NCI-H187 treated with DMSO at 0.1 percent for 48 hours (cell line): ENCODE measurements at regions not wholly inside any gene's neighbourhood (a gene's known extent, or its start where the extent isn't known, plus 50 kb on each side); places are given as distances from the start of the nearest gene placed in this dataset.
"Not testable (repeated sequence)": the region's sequence is repeated elsewhere in the genome, so short reads cannot be mapped to it uniquely, and the experiment has no call there.

ENCODE experiments used
- DNase-seq: peaks from one replicate; lab custom pipeline; 2025; lab: John Stamatoyannopoulos, UW

DNA sequence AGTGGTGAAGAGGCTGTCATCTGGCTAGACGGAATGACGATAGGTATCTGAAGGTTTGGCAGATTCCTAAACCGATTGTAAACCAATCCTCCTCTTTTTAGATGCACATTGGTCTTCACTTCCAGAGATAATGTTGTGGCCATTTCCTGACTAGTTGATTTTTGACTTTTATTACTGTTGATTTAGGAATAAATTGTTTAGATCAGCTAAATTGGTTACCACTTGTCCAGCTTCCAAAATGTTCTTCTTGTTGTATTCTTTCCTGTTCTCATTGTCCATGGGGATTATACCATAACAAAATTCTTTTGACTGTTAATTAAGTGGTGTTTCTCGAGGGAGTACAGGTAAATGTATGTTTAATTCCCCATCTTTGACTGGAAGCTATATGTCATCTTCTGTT lies 119.7 kb downstream of the MACROH2A1 start:
- DNase-seq = no peak

DNA sequence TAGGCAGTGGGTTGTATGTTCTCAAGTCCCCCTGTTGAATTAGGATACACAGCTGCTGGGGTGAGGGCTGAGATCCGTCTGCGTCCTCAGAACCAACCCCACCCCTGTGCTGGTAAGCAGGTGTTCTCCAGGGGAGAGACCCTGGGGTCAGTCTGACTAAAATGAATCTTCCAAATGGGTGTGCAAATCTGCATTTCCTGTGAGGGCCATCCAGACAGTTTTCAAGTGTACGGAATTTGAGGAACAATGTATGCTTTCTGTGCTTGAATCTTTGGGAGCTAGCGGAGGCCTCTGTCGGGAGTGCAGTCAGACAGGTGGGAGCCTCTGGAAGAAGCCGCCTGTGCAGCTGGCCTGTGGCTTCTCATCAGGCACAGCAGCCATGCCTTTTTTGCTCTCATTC lies 122.9 kb downstream of the MACROH2A1 start:
- DNase-seq = no peak

DNA sequence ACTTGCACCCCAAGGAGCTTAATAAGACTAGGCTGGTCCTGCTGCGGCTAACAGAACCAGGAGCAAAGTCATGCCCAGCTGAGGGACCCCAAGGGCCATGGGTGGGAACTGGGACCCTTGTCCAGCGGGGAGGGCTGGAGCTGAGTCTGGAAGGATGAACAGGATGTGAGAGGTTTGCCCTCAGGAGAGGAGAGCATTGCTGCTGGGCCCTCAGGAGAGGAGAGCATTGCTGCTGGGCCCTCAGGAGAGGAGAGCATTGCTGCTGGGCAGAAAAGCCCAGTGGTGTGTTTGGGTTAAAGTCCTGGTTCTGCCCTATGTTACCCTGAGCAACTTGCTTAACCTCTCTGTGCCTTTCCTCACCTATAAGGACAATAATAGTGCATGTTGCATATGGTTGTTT lies 125.8 kb downstream of the MACROH2A1 start:
- DNase-seq = no peak

DNA sequence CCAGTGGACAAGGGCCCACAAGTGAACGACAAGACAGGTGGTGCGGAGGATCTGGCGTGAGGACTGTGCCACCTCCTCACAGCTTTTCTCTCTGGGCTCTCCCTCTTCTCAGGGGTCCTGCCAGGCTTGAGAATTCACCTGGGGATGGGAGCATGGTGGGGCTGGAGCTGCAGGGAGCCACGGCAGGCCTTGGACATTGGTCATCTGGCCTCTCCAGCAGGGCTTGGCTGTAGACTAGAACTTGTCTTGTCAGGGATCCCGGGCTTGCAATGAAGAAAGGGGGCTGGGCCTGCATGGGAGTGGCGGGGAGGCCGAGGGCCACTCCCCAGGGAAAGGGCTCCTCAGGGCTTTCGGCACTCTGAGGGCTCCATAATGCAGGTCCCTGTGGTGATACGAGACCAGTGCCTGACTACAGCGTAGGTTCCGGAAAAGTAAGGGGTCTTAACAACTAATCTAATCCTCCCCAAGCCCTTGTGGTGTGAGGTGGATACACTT lies 126.7 kb downstream of the MACROH2A1 start:
- no peak for DNase-seq

DNA sequence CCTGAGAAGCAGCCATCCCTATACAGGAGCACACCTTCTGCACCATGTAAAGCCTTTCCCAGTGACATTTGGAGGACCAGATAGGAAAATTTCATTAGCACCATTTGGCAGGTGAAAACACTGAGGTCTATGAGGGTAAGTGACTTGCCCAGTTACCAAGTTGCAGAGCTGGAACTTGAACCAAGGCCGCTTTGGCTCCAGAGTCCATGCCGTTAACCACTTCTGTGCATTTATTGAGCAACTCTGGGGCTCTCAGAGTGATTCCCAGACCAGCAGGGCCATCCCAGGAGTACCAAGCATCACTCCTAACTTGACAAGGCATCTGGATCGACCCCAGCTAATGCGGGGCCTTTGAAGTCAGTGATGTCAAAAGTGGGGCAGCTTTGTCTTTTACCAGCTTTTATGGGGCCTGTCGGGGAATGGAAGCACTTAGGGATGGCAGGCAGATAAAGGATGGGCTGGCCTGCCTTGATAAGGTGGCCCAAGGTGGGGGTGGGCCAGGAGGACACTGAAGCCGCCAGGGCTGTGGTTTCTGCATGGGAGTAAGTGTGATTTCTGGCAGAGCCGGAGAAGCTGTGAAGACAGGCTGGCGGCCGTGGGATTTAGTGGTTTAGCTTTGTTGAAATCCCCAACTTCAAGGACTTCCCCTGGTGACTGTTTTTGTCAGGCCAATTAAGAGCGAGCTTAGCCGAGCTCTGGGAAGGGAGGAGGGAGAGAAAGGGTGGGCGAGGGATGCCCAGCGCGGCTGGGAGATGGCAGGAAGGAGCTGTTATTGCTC lies 127.3 kb downstream of the MACROH2A1 start:
- DNase-seq = no peak

DNA sequence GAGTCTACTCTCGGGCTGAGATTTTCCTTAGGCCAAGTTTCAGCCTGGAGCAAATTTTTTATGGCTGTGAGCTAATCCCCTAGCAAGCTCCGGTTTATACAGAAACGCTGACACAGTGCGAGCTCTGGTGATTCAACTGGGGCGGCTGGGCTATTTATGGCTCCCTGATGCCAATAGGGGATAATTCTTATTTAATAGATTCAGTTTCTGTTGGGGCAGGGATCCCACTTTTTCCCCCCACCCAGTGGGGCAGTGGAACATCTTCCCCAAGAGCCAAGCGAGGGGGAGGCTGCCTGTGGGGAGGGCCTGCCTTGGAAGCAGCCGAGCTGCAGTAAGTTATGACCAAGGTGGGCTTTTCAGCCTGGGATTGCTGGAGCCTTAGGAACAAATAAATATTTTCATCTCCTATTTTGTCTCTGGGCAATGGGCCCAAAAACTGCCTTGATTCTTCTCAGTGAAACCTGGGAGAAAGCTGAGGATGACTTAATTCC lies 129.1 kb downstream of the MACROH2A1 start:
- no peak for DNase-seq

DNA sequence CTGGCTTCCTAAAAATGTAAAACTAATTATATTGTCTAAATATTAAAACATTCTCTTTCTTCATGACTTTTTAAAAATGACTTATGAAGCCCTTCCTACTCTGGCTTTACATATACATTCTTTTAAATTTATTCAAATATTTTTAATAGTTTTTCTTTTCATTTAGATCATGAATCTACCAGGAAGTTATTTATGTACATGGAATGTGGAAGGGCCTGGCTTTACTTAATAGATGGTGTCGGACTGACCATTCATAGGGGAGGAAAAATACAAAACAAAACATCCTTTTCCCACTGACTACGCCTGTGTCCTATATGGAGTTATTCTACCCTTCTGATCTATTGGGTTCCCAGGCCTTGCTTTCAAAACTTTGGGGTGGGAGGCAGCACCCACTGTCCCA lies 129.8 kb downstream of the MACROH2A1 start:
- no peak for DNase-seq

DNA sequence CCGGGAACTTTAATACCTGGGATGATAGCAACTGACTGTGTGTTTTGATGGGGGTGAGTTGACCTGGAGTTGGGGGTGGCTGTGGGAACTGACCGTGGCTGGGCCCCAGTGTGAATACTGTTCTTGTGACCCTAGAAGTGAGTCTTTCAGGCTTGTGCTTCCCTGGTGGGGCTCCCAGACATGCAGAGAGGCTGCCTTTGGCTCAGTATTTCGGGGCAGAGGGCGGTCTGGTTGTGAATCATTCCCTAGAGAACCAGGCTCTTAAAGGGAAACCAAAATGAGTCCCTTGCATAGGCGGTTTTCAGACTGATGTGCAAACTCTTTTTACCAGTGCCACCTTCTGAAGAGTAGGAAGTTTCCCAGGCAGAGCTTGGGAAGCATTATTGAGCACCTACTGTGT lies 132.1 kb downstream of the MACROH2A1 start:
- no peak for DNase-seq

DNA sequence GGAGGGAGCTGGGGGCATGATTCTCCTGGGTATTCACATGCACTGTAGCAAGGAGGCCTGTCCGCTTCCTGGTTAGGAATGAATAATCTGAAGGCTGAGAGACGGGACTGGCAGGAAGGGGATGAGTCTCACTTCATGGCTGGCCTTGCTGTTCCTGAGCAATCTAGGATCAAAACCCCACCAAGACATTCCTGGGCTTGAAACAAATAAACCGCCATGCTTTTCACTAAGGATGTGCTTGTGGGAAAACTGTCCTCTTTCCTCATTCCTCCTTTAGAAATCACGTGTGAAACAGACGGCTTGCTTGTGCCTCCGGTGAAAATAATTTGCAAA lies 132.8 kb downstream of the MACROH2A1 start:
- no peak for DNase-seq

DNA sequence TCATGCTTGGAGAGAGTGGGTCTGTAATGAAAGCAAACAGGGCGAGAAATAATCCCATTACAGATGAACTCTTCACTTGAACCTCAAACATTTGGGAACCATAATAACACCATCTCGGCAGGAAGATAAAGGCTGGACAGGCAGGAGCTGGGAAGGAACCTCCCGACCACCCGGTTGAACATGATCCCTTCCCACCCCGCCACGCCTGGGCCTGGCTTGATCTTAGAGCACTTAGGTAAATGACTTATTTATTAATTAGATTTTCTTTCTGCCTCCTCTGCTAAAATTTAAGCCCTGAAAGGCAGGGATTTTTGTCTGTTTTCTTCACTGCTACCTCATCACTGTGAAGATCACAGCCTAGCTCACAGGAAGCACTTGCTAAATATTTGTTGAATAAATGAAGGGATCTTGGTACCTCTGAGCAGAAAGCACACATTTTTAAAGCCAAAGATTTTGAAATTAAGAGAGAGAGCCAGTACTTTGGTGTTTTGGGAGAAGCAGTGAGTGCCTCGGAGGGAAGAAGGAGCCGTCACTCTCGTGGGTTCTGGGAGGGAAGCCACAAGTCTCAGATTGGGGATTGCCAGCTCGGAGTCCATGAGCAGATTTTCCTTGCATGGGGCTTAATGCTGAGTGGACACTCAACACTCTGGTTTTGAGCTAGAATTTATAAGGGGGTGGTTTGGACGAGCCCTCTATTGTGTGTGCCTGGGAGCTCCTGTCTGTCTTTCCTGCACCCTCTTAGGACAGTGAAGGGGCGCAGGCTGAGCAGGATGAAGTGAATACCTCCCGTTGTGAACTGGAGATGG lies 133.3 kb downstream of the MACROH2A1 start:
- no peak for DNase-seq

DNA sequence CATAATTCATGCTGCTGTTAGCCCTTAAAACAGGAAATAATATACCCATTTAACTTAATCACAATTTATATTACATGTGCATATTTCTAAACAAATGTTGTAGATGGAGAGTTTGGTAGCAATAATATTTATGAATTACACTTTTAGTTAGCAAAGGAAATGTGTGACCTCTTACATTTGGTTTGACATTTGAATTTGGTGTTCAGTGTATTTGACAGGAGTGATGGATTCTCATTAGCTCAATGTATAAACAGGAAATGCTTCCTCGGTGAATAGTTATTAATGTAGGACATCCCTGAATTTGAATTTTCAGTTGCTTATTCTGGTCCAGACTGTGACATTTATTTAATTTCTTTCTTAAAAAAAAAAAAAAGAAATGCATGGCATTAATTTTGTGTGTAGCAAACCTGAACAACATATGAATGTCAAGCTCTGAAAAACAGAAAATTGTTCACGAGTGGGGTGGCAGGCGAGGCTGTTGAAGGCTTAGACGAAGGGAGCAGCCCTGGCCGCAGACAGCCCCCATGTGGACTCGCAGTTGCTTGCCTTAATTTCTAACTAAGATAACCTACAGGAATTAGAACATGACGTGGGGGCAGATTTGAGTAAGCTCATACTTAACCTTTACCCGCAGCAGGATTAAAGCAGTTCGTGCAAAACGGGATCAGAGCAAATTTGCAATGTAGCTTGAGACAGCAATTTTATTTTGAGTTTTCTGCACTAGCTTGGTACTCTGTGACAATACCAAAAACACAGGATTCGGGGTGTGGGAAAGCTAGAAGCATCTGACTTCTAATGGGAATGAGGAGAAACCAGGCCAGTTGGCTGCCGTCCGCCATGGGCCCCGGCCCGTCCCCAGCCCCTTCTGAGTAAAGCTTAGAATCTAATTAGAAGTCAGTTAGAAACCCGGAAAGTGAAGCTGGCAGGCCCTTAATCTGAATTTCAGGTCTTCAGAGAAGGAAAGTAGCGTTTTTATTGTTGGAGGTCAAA lies 134.3 kb downstream of the MACROH2A1 start:
- no peak for DNase-seq

DNA sequence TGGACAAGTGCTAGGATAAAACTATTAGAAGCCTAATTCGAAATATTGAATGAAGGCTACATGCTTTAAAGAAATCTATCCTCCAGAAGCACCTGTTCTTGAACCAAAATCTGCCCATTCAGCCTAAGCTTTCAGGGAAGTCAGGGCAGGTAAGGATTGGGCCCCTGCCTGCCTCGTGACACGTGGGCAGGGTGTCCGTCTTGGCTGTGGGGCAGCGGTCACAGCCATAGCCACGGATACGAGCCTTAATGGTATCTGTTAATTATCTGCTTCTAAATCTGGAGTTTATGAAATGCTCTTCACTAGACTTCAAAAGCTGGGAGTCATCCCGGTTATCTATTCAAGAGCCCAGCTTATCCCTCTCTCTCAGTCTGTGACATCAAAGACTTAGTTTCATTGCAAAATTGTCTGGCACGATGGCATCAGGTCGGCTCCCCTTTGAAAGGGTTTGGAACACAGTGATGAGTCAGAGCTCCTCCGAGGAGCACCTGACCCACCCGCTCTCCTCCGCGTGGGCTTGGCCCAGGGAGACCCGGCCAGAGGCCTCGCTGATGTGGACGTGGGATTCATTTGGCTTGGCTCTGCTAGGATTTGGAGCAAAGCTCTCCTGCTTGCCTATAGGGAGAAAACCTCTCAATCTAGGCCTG lies 135.9 kb downstream of the MACROH2A1 start:
- DNase-seq = no peak

DNA sequence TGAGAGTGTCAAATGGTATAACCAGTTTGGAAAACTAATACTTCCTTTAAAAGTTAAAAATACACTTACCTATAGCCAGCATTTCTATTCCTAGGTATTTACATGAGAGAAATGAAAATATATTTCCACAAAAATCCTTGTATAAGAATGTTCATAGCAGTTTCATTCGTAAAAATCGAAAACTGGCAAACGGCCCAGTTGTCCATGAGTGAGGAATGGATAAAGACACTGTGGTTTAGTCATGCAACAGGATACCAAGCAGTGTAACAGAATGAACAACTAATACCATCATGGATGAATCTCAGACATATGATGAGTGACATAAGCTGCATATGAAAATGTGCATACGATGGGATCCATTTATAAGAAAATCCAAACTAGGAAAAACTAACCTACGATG lies 136.7 kb downstream of the MACROH2A1 start:
- no peak for DNase-seq

DNA sequence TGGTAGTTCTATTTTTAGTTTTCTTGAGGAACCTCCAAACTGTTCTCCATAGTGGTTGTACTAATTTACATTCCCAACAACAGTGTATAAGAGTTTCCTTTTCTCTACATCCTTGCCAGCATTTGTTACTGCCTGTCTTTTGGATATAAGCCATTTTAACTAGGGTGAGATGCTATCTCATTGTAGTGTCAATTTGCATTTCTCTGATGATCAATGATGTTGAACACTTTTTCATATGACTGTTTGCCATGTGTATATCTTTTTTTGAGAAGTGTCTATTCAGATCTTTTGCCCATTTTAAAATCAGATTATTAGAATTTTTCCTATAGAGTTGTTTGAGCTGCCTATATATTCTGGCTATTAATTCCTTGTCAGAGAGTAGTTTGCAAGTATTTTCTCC lies 138.9 kb downstream of the MACROH2A1 start:
- DNase-seq = not testable (repeated sequence)

DNA sequence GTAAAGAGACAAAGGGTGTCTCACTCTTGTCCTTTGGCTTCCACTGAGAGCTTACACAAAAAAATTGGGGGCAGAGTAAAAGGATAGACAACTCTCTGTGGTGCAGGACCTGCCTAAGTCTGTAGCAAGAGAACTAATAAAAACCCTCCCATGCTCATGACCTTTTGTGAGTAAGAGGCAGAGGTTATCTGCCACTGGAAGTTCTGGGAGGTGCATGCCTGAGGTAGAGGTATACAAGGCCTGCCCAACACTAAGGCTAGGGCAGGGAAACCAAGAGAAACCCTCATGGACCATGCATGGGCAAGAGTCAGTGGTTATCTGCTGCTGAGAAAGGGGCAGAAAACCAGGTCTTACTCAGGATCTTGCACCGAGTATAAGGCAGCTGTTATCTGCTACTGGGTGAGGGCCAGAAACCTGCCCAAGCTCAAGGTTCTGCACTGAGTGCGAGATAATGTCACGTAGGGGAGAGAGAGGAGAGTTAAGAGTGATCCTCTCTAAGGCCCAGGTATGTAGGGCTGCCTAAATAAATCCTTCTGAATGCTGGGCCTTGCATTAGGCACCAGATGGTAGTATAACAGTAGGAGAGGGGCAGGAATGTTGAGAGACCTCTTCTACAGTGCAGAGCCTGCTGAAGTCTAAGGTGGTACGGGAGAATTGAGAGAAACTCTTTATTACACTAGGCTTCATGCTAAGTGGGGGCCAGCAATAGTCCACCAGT lies 143.4 kb downstream of the MACROH2A1 start:
- DNase-seq = no peak

DNA sequence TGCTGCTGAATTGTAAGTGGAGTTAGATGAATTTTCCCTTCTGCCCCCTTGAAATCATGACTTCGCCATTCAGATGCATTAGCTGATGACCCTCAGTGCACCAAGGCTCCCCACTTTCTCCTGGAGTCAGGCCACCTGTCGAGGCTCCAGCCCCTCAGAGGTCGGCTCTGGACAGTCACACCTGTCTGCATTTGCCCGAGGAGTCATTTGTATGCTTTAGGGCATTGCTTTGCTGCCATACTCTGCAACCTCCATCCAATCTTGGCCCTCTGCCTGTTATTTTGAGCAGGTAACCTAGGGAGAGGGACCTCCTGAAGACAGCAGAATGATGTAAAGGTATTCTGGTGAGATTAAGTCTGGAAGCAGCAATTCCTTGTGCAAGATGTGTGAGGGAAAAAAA lies 144.8 kb downstream of the MACROH2A1 start:
- no peak for DNase-seq

DNA sequence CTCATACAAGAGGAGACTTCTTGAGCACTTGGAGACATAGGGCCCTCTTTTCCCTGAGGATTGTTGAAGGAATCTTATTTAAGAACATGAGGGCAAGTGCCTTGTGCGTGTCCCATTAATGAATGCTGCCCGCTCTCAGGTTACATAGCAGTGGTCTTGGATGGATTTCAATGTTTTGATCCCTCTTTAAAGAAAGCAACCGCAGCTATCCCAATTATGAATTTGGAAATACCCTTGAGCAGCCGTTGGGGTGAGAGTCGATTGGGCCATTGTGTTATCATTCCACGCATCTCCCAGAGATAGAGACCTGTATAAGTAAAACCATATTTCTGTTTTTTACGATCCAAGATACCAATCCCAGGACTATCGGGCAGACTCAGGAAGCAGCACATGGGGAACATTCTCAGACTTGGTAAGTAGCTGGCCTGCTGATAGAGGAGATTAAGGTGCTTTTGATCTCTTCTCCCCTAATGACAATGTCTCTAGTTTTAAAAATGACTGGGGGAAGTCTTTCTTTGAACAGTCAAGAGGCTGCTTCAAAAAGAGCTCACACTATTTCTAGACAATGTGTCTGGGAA lies 145.3 kb downstream of the MACROH2A1 start:
- no peak for DNase-seq

DNA sequence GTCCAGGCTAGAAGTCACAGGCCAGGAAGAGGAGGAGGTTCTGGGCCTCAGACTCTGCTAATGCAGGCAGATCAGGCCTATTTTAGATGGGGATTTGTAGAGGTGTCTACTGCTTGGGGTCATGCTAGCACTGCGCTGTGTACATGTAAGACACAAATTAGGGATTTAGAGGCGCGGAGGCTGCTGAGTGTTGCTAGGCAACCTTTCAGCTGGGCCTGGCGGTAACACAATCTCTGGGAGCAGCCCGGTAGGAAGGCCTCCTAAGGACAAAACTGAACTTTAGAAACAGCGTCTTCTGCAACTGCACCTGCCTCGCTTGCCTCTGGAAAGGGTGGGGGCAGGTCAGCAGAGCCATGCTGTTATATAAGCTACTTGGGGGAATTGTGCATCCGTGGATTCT lies 147.9 kb downstream of the MACROH2A1 start:
- DNase-seq = peak; percentile 3

DNA sequence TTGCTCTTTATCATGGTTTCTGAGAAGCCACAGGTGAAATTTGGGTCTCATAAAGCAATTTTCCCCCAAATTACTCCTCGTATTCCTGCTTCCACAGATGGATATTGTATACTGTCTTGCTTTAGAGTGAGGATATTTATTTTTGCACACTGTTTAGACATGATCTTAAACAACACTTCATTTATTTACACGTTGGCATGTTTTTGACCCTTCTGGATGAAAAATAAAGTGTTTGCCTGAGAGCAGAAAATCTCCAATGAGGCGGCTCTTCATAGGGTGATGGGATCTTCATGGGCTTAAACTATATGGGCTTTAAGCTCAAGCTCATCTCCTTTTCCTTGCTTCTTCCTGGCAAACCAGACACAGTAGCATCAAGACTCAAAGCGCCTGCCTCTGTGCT lies 148.4 kb downstream of the MACROH2A1 start:
- no peak for DNase-seq

DNA sequence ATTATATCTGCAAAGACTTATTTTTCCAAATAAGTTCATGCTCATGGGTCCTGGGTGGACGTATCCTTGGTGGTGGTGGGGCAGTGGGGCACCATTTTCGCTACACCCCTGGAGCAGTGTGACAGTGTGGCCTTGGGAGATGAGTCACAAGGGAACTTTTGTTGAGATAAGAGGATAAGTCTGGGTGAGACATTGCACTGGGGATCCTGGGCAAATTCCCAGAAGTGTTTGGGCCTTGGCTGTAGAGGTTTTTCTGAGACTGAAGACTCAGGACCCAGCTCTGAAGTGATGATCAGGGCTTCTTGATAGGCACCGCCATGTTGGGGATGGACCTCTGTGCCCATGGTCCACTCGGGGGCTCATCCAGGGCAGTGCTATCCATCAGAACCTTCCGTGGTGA lies 149.4 kb downstream of the MACROH2A1 start:
- DNase-seq = no peak
